ENCODE measurements at regions not wholly inside any gene's neighbourhood (a gene's known extent, or its start where the extent isn't known, plus 50 kb on each side); places are given as distances from the start of the nearest gene placed in this dataset.

DNA sequence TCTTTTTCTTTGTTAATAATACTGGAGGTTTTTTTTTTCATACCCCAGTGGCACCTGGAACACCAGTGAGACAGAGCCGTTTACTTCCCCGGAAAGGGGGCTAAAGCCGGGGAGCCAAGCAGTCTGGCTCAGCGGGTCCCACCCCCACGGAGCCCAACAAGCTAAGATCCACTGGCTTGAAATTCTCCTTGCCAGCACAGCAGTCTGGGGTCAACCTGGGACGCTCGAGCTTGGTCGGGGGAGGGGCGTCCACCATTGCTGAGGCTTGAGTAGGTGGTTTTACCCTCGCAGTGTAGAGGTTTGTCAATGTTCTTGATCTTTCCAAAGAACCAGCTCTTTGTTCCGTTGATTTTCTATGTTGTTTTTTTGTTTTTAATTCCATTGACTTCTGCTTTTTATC lies 94.6 kb upstream of the DIAPH3 start:
- H3K27ac ChIP-seq (ENCODE audit: low read depth, low read length) = no peak overlapping the region
- H3K27me3 Mint-ChIP-seq (ENCODE audit: low read depth, unreplicated experiment) = no peaks in the 10 kb centered on the region
- no peak overlapping the region for H3K4me3 ChIP-seq (ENCODE audit: insufficient read depth, low read depth, low read length)
- H3K36me3 ChIP-seq (ENCODE audit: insufficient read depth, low read length) = no peaks in the 10 kb centered on the region
- H2AFZ ChIP-seq (ENCODE audit: low read depth, low read length) = no peak overlapping the region
- no peak overlapping the region for H3K9ac ChIP-seq (ENCODE audit: low read length)
- TF ChIP-seq EZH2 (IDR thresholded peaks at IDR 0.05; ENCODE audit: insufficient read depth, low read length) = no peak
- TF ChIP-seq, protein P1, sequence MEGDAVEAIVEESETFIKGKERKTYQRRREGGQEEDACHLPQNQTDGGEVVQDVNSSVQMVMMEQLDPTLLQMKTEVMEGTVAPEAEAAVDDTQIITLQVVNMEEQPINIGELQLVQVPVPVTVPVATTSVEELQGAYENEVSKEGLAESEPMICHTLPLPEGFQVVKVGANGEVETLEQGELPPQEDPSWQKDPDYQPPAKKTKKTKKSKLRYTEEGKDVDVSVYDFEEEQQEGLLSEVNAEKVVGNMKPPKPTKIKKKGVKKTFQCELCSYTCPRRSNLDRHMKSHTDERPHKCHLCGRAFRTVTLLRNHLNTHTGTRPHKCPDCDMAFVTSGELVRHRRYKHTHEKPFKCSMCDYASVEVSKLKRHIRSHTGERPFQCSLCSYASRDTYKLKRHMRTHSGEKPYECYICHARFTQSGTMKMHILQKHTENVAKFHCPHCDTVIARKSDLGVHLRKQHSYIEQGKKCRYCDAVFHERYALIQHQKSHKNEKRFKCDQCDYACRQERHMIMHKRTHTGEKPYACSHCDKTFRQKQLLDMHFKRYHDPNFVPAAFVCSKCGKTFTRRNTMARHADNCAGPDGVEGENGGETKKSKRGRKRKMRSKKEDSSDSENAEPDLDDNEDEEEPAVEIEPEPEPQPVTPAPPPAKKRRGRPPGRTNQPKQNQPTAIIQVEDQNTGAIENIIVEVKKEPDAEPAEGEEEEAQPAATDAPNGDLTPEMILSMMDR (IDR thresholded peaks at IDR 0.05; ENCODE audit: insufficient read depth, low read depth, low read length) = no peak
- no peak for FAIRE-seq
- no peaks in the 10 kb centered on the region for H3K4me1 ChIP-seq (ENCODE audit: insufficient read depth, low read length)
- no peaks in the 10 kb centered on the region for H3K27me3 ChIP-seq (ENCODE audit: insufficient read depth, low read length)
- H3K36me3 Mint-ChIP-seq (ENCODE audit: low read depth, unreplicated experiment) = no peaks in the 10 kb centered on the region
- H3K27ac Mint-ChIP-seq (ENCODE audit: unreplicated experiment) = no peak overlapping the region
- H3K79me2 ChIP-seq (ENCODE audit: insufficient read depth, low read length) = no peaks in the 10 kb centered on the region
- no peaks in the 10 kb centered on the region for H3K9me3 ChIP-seq (ENCODE audit: insufficient read depth, low read depth, low read length)
- DNase-seq (ENCODE audit: low read depth) = no peak
- no peaks in the 10 kb centered on the region for H3K9me3 Mint-ChIP-seq (ENCODE audit: unreplicated experiment)
- H4K20me1 ChIP-seq (ENCODE audit: insufficient read depth, low read length) = no peaks in the 10 kb centered on the region
- no peak overlapping the region for H3K4me3 Mint-ChIP-seq (ENCODE audit: unreplicated experiment)
- no peaks in the 10 kb centered on the region for H3K4me1 Mint-ChIP-seq (ENCODE audit: low read depth, unreplicated experiment)
- H3K4me2 ChIP-seq (ENCODE audit: low read length) = no peak overlapping the region

GRCh38 chr13:60260440-60260839 lies 96.7 kb upstream of the DIAPH3 start:
- TF ChIP-seq, protein P1 (IDR thresholded peaks at IDR 0.05; ENCODE audit: insufficient read depth, low read depth, low read length) = no peak
- no peak for TF ChIP-seq EZH2 (IDR thresholded peaks at IDR 0.05; ENCODE audit: insufficient read depth, low read length)
- Histone ChIP-seq H3K79me2 (ENCODE audit: insufficient read depth, low read length) (no peaks in the 10 kb centered on the region), H3K27ac (ENCODE audit: low read depth, low read length) (no peak overlapping the region), H3K27me3 (ENCODE audit: insufficient read depth, low read length) (no peaks in the 10 kb centered on the region), H3K4me1 (ENCODE audit: insufficient read depth, low read length) (no peaks in the 10 kb centered on the region), H3K9ac (ENCODE audit: low read length) (no peak overlapping the region), H4K20me1 (ENCODE audit: insufficient read depth, low read length) (no peaks in the 10 kb centered on the region), H3K4me3 (ENCODE audit: insufficient read depth, low read depth, low read length) (no peak overlapping the region), H3K9me3 (ENCODE audit: insufficient read depth, low read depth, low read length) (no peaks in the 10 kb centered on the region), H2AFZ (ENCODE audit: low read depth, low read length) (no peak overlapping the region), H3K36me3 (ENCODE audit: insufficient read depth, low read length) (no peaks in the 10 kb centered on the region), H3K4me2 (ENCODE audit: low read length) (no peak overlapping the region)
- H3K27me3 Mint-ChIP-seq (ENCODE audit: low read depth, unreplicated experiment) = no peaks in the 10 kb centered on the region
- H3K9me3 Mint-ChIP-seq (ENCODE audit: unreplicated experiment) = no peaks in the 10 kb centered on the region
- H3K36me3 Mint-ChIP-seq (ENCODE audit: low read depth, unreplicated experiment) = no peaks in the 10 kb centered on the region
- no peak overlapping the region for H3K27ac Mint-ChIP-seq (ENCODE audit: unreplicated experiment)
- DNase-seq (ENCODE audit: low read depth) = no peak
- FAIRE-seq = no peak
- H3K4me1 Mint-ChIP-seq (ENCODE audit: low read depth, unreplicated experiment) = no peaks in the 10 kb centered on the region
- no peak overlapping the region for H3K4me3 Mint-ChIP-seq (ENCODE audit: unreplicated experiment)

DNA sequence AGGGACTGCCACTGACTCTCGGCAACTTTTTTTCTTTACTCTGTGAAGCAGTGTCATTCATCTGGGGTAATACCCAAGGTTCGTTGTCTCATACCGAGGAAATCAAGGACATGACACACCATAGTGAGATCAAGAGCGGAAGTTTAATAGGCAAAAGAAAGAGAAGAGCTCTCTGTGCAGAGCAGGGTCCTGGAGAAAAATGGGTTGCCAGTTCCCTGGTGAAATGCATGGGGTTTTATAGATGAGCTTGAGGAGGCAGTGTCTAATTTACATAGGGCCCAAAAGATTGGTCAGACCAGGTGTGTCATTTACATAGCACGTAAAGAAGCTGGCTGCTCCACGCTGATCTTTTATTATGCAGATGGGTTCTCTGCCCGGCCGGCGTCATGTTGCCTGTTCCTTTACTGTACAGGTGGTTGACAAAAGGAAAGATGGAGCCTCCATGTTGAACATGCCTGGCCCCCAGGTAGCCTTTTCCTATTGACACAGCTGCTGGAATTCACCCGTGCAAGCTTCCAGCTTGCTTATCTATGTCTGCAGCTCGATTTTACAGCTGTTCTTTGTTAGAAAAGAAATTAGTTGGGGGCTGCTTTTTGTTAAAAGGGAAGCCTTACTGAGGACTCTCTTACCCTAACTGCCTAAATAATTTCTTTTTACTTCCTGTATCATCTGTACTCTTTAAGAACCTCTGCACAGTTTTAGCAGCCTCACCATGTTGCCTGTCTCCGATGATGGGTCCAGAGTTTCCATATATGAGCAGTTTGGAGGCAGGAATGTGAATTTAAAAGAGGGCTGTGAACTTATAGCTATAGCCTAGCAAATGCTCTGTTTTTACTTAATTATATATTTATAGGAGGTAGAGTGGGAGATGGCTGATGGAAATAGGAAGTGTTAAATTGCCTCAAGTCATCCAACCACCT lies 98.0 kb upstream of the DIAPH3 start:
- no peaks in the 10 kb centered on the region for H3K27me3 Mint-ChIP-seq (ENCODE audit: low read depth, unreplicated experiment)
- Histone ChIP-seq H3K9ac (ENCODE audit: low read length) (no peak overlapping the region), H3K4me1 (ENCODE audit: insufficient read depth, low read length) (no peaks in the 10 kb centered on the region), H3K27ac (ENCODE audit: low read depth, low read length) (no peak overlapping the region), H3K4me2 (ENCODE audit: low read length) (no peak overlapping the region), H3K27me3 (ENCODE audit: insufficient read depth, low read length) (no peaks in the 10 kb centered on the region), H3K4me3 (ENCODE audit: insufficient read depth, low read depth, low read length) (no peak overlapping the region), H3K9me3 (ENCODE audit: insufficient read depth, low read depth, low read length) (no peaks in the 10 kb centered on the region), H2AFZ (ENCODE audit: low read depth, low read length) (no peak overlapping the region), H3K79me2 (ENCODE audit: insufficient read depth, low read length) (no peaks in the 10 kb centered on the region), H4K20me1 (ENCODE audit: insufficient read depth, low read length) (no peaks in the 10 kb centered on the region), H3K36me3 (ENCODE audit: insufficient read depth, low read length) (no peaks in the 10 kb centered on the region)
- H3K4me1 Mint-ChIP-seq (ENCODE audit: low read depth, unreplicated experiment) = no peaks in the 10 kb centered on the region
- no peak for DNase-seq (ENCODE audit: low read depth)
- no peak for TF ChIP-seq EZH2 (IDR thresholded peaks at IDR 0.05; ENCODE audit: insufficient read depth, low read length)
- TF ChIP-seq, protein P1 (IDR thresholded peaks at IDR 0.05; ENCODE audit: insufficient read depth, low read depth, low read length) = no peak
- no peaks in the 10 kb centered on the region for H3K36me3 Mint-ChIP-seq (ENCODE audit: low read depth, unreplicated experiment)
- H3K27ac Mint-ChIP-seq (ENCODE audit: unreplicated experiment) = no peak overlapping the region
- H3K4me3 Mint-ChIP-seq (ENCODE audit: unreplicated experiment) = no peak overlapping the region
- no peaks in the 10 kb centered on the region for H3K9me3 Mint-ChIP-seq (ENCODE audit: unreplicated experiment)
- no peak for FAIRE-seq

Measured in astrocyte (in vitro differentiated cells and primary cell).